Right lobe of liver (tissue), 4 donors: ENCODE measurements at regions not wholly inside any gene's neighbourhood (a gene's known extent, or its start where the extent isn't known, plus 50 kb on each side); places are given as distances from the start of the nearest gene placed in this dataset.

Experiments used
- POLR2A ChIP-seq: fragments of 450-650 bp; IDR thresholded peaks from one replicate; pipeline ENCODE4 v1.6.1; 2017; ENCODE audit warnings: antibody characterized with exemption, mild to moderate bottlenecking
- TF ChIP-seq, protein P1 (sequence below), 4 donors: fragments of 200-600 bp in 3 of 4; fragments of 450-650 bp in 1 of 4; IDR thresholded peaks; one replicate each; pipeline versions ENCODE4 v1.5.1 to v1.8.0; 2016 to 2022; ENCODE audit warnings: antibody characterized with exemption in 4 of 4, mild to moderate bottlenecking in 2 of 4
- donor health status: DM: no; HTN: no; CAD: no.
- donor health status: DM: no; HTN: no; CAD: no.
- donor health status: DM: no; HTN: yes; CAD: no.

DNA sequence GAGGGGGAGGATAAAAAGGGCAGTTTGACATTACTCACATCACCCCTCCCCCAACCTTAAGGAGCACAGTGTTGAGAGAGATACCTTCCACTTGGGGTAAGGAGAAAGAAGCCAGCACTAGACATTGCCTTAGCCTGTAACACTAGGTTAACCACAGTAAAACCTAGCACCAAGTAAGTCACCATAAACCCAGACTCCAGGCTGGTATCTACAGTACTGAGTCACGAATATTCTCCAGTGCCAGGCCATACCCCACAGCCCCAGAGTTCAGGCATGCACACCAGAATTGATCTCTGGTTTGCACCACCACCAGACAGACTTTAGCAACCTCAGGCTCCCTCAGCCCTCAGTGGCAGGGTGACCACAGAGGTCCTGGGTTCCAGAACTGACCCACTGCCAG, 570.4 kb downstream of the PRR32 start:
- TF ChIP-seq, protein P1, sequence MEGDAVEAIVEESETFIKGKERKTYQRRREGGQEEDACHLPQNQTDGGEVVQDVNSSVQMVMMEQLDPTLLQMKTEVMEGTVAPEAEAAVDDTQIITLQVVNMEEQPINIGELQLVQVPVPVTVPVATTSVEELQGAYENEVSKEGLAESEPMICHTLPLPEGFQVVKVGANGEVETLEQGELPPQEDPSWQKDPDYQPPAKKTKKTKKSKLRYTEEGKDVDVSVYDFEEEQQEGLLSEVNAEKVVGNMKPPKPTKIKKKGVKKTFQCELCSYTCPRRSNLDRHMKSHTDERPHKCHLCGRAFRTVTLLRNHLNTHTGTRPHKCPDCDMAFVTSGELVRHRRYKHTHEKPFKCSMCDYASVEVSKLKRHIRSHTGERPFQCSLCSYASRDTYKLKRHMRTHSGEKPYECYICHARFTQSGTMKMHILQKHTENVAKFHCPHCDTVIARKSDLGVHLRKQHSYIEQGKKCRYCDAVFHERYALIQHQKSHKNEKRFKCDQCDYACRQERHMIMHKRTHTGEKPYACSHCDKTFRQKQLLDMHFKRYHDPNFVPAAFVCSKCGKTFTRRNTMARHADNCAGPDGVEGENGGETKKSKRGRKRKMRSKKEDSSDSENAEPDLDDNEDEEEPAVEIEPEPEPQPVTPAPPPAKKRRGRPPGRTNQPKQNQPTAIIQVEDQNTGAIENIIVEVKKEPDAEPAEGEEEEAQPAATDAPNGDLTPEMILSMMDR (IDR thresholded peaks at IDR 0.05): no peak
- no peak for TF ChIP-seq POLR2A
